Psoas muscle (tissue), 7 donors: ENCODE measurements at regions not wholly inside any gene's neighbourhood (a gene's known extent, or its start where the extent isn't known, plus 50 kb on each side); places are given as distances from the start of the nearest gene placed in this dataset.
"Not testable (repeated sequence)": the region's sequence is repeated elsewhere in the genome, so short reads cannot be mapped to it uniquely, and the experiment has no call there.

ENCODE experiments used
- ATAC-seq, 4 donors: fragments of 200-7000 bp; cut with Tn5 transposase; one replicate each; pipeline ENCODE4 v1.9.1; 2020; ENCODE audit warnings: moderate library complexity in 3 of 4, mild to moderate bottlenecking in 2 of 4
- DNase-seq, 2 donors: peaks; one replicate each; pipeline ENCODE4 v3.0.0-alpha.2; 2020
- H3K27ac ChIP-seq: fragments of 200-600 bp; one replicate; pipeline ENCODE4 v1.8.0; 2022
- H3K27me3 ChIP-seq, 3 donors: fragments of 200-600 bp in 1 of 3; one replicate each; pipeline versions ENCODE4 v1.6.1 to v1.8.0; 2013 to 2022; ENCODE audit warnings: low read length in 2 of 3, mild to moderate bottlenecking in 2 of 3, moderate library complexity in 1 of 3; ENCODE audit not compliant: insufficient read depth in 3 of 3
- H3K36me3 ChIP-seq, 2 donors: fragments of 200-600 bp in 1 of 2; one replicate each; pipeline versions ENCODE4 v1.6.1 to v1.8.0; 2013 to 2022; ENCODE audit warnings: low read depth in 1 of 2, mild to moderate bottlenecking in 1 of 2, moderate library complexity in 1 of 2; ENCODE audit not compliant: insufficient read depth in 1 of 2
- H3K4me1 ChIP-seq: fragments of 200-600 bp; one replicate; pipeline ENCODE4 v1.8.0; 2022
- H3K4me3 ChIP-seq: fragments of 200-600 bp; one replicate; pipeline ENCODE4 v1.8.0; 2022; ENCODE audit warnings: mild to moderate bottlenecking
- H3K9me3 ChIP-seq: fragments of 200-600 bp; one replicate; pipeline ENCODE4 v1.8.0; 2022
- CTCF ChIP-seq: fragments of 200-600 bp; IDR thresholded peaks from one replicate; pipeline ENCODE4 v1.8.0; 2022; ENCODE audit warnings: antibody characterized with exemption
- WGBS, 3 donors: extraction: QIAGEN DNeasy Blood & Tissue Kit; methylation state at CpG; one replicate each; pipeline versions ENCODE4 v1.1.6 to v1.1.7; 2013; 5-methylcytosine and 5-hydroxymethylcytosine counted together
- intact Hi-C, 2 donors: fragments of 100-400 bp; cut with DNase I; formaldehyde crosslinking; loops; one replicate each; pipeline versions ENCODE4 v1.11.0 to v1.14.2; 2022
- donor health status: healthy with polysubstance abuse.
- donor health status: DM: no; HTN: no; CAD: no; lungs with moderate emphysema.
- donor health status: Bipolar disorder and iron deficiency.
- donor health status: healthy.
- donor health status: DM: yes; HTN: yes; CAD: no.
- donor health status: DM: no; HTN: no; CAD: no.
- donor health status: DM: yes; HTN: yes; CAD: no.

GRCh38 chr20:53768329-53768728, 174.7 kb upstream of the ZNF217 start:
- TF ChIP-seq CTCF, result no peak
- Histone ChIP-seq H3K4me1 (no peaks in the 10 kb centered on the region), H3K27ac (no peak overlapping the region), H3K27me3 (no peaks in the 10 kb centered on the region), H3K4me3 (no peak overlapping the region), H3K9me3 (no peaks in the 10 kb centered on the region), H3K36me3 (no peaks in the 10 kb centered on the region)
- intact Hi-C loops, result no loop called here
- ATAC-seq (no peak), DNase-seq (no peak)
- 75 to 86% (median 84%) methylated on average over 4 of the region's 4 CpGs for WGBS, 3 donors

GRCh38 chr20:53767206-53767930, 173.7 kb upstream of the ZNF217 start:
- 81 to 93% (median 87%) methylated on average over 6 of the region's 6 CpGs for WGBS, 3 donors
- H3K27me3 ChIP-seq, result no peaks in the 10 kb centered on the region
- no peak overlapping the region for H3K27ac ChIP-seq
- ATAC-seq (no peak), DNase-seq (no peak)
- no peaks in the 10 kb centered on the region for H3K9me3 ChIP-seq
- no peak for TF ChIP-seq CTCF
- intact Hi-C loops, result no loop called here
- H3K4me3 ChIP-seq, result no peak overlapping the region
- H3K36me3 ChIP-seq, result no peaks in the 10 kb centered on the region
- no peaks in the 10 kb centered on the region for H3K4me1 ChIP-seq

GRCh38 chr20:53764415-53764800, 170.8 kb upstream of the ZNF217 start:
- no peak for TF ChIP-seq CTCF
- Histone ChIP-seq H3K36me3 (no peaks in the 10 kb centered on the region), H3K27me3 (peaks cover 0 to 3% (median 0%) of the 10 kb centered on the region in 3 donors), H3K4me3 (no peak overlapping the region), H3K4me1 (no peaks in the 10 kb centered on the region), H3K9me3 (no peaks in the 10 kb centered on the region), H3K27ac (no peak overlapping the region)
- intact Hi-C loops, result no loop called here
- WGBS, 3 donors, result 58 to 62% (median 61%) methylated on average over 2 of the region's 2 CpGs
- no peak for ATAC-seq
- no peak for DNase-seq

- no peak for ATAC-seq
- H3K4me1 ChIP-seq, result no peaks in the 10 kb centered on the region
- no peak overlapping the region for H3K4me3 ChIP-seq
- no peaks in the 10 kb centered on the region for H3K36me3 ChIP-seq
- no peak overlapping the region for H3K27ac ChIP-seq
- H3K9me3 ChIP-seq, result no peaks in the 10 kb centered on the region
- no peak for DNase-seq
- peaks cover 0 to 3% (median 0%) of the 10 kb centered on the region in 3 donors for H3K27me3 ChIP-seq
- WGBS, 3 donors, result 26 to 30% (median 29%) methylated on average over 12 of the region's 12 CpGs
- no peak for TF ChIP-seq CTCF
- intact Hi-C loops, result no loop called here
These were observed 170.2 kb upstream of the ZNF217 start for GRCh38 chr20:53763707-53764414.

DNA sequence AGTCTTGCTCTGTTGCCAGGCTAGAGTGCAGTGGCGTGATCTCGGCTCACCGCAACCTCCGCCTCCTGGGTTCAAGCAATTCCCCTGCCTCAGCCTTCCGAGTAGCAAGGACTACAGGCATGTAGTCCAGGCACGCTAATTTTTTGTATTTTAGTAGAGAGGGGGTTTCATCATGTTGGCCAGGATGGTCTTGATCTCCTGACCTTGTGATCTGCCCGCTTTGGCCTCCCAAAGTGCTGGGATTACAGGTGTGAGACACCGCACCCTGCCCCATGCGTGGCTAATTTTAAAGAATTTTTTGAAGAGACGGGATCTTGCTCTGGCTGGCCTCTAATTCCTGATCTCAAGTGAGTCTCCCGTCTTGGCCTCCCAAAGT, 168.8 kb upstream of the ZNF217 start:
- H3K4me3 ChIP-seq, H3K36me3 ChIP-seq, H3K9me3 ChIP-seq, ATAC-seq, H3K27me3 ChIP-seq, H3K27ac ChIP-seq, intact Hi-C loops, H3K4me1 ChIP-seq, DNase-seq: not testable (repeated sequence)
- 92 to 94% (median 93%) methylated on average over 11 of the region's 11 CpGs for WGBS, 3 donors
